H1 (cell line): ENCODE measurements at regions not wholly inside any gene's neighbourhood (a gene's known extent, or its start where the extent isn't known, plus 50 kb on each side); places are given as distances from the start of the nearest gene placed in this dataset.

Experiments used
- CTCF ChIA-PET: fragments of 300-600 bp; sonication (Branson Sonifier 250); formaldehyde crosslinking; loops from one replicate; lab custom pipeline; 2021; ENCODE audit not compliant: partially characterized antibody; lab: Charles Lee
- POLR2A ChIA-PET: fragments of 300-600 bp; sonication (Branson Sonifier 250); formaldehyde crosslinking; loops from one replicate; lab custom pipeline; 2021; ENCODE audit warnings: inconsistent platforms; ENCODE audit not compliant: partially characterized antibody; lab: Charles Lee
- DNase-seq, 2 experiments: peaks; one replicate each; pipeline versions ENCODE4 v3.0.0 to v3.0.0-alpha.2; 2010 to 2022; ENCODE audit warnings: low spot score in 2 of 2, low read depth in 1 of 2, mixed read lengths in 1 of 2
- FAIRE-seq: peaks from 2 replicates; lab custom pipeline; 2011; peaks lifted over from hg19 to GRCh38; lab: Jason Lieb, UNC
- H2AFZ ChIP-seq: 2 replicates; pipeline ENCODE4 v1.8.1; 2012; ENCODE audit warnings: low read length, inconsistent platforms
- H2AK5ac ChIP-seq: 2 replicates; pipeline ENCODE4 v1.6.1; 2013; ENCODE audit warnings: low read depth, low read length
- H2BK120ac ChIP-seq: replicated peaks from 2 replicates; pipeline ENCODE3; 2013; ENCODE audit warnings: low read depth, low read length, inconsistent platforms
- H2BK12ac ChIP-seq: 2 replicates; pipeline ENCODE4 v1.6.1; 2013; ENCODE audit warnings: low read depth, low read length
- H2BK15ac ChIP-seq: 2 replicates; pipeline ENCODE4 v1.6.1; 2013; ENCODE audit warnings: low read length
- H2BK20ac ChIP-seq: 2 replicates; pipeline ENCODE4 v1.6.1; 2013; ENCODE audit warnings: low read length
- H2BK5ac ChIP-seq: 2 replicates; pipeline ENCODE4 v1.6.1; 2013; ENCODE audit warnings: low read depth, low read length
- H3K14ac ChIP-seq: 2 replicates; pipeline ENCODE4 v1.6.1; 2013; ENCODE audit warnings: inconsistent platforms; ENCODE audit not compliant: insufficient read length
- H3K18ac ChIP-seq: 2 replicates; pipeline ENCODE4 v1.6.1; 2013; ENCODE audit warnings: low read length; ENCODE audit errors: extremely low read depth
- H3K23ac ChIP-seq: 2 replicates; pipeline ENCODE4 v1.6.1; 2013; ENCODE audit warnings: inconsistent platforms; ENCODE audit not compliant: insufficient read length
- H3K23me2 ChIP-seq: 2 replicates; pipeline ENCODE4 v1.6.1; 2013; ENCODE audit warnings: low read depth, low read length
- H3K27ac ChIP-seq: 2 replicates; pipeline ENCODE4 v1.6.1; 2011; ENCODE audit warnings: low read depth, low read length, inconsistent platforms
- H3K27me3 ChIP-seq, 4 experiments: replicated peaks in 1 of 4; 1 replicate in 1 of 4; 2 replicates in 3 of 4; pipeline versions ENCODE4 v1.6.1 to v1.8.1; 2011 to 2013; ENCODE audit warnings: low read length in 3 of 4, mild to moderate bottlenecking in 3 of 4, inconsistent platforms in 2 of 4, mixed read lengths in 2 of 4, moderate library complexity in 1 of 4; ENCODE audit not compliant: control insufficient read depth in 3 of 4, insufficient read depth in 3 of 4; ENCODE audit errors: extremely low read depth in 1 of 4
- H3K36me3 ChIP-seq, 4 experiments: 2 replicates each; pipeline versions ENCODE4 v1.6.1 to v1.8.1; 2011 to 2013; ENCODE audit warnings: mild to moderate bottlenecking in 4 of 4, low read length in 3 of 4, moderate library complexity in 2 of 4, control low read depth in 1 of 4, inconsistent platforms in 1 of 4; ENCODE audit not compliant: insufficient read depth in 4 of 4, control insufficient read depth in 2 of 4
- H3K4ac ChIP-seq: replicated peaks from 2 replicates; pipeline ENCODE3; 2013; ENCODE audit warnings: low read length, low read depth, mixed read lengths, inconsistent platforms; ENCODE audit not compliant: insufficient read length
- H3K4me1 ChIP-seq, 4 experiments: replicated peaks in 1 of 4; 1 replicate in 1 of 4; 2 replicates in 3 of 4; pipeline versions ENCODE4 v1.6.1 to v1.8.1; 2011 to 2013; ENCODE audit warnings: low read length in 3 of 4, inconsistent platforms in 2 of 4, mixed read lengths in 1 of 4; ENCODE audit not compliant: insufficient read depth in 4 of 4, control insufficient read depth in 3 of 4
- H3K4me2 ChIP-seq, 2 experiments: 2 replicates each; pipeline versions ENCODE4 v1.6.1 to v1.8.1; 2011 to 2013; ENCODE audit warnings: low read depth in 2 of 2, low read length in 2 of 2, control low read depth in 1 of 2, inconsistent platforms in 1 of 2, mild to moderate bottlenecking in 1 of 2; ENCODE audit not compliant: insufficient read depth in 1 of 2
- H3K4me3 ChIP-seq, 4 experiments: fragments of 200-600, 300-600 bp in 1 of 4; sonication (generic), shearing (Covaris generic), sonication (Bioruptor Twin) in 1 of 4; 2 replicates each; pipeline versions ENCODE4 v1.5.1 to v1.8.1; 2011 to 2016; ENCODE audit warnings: low read length in 4 of 4, low read depth in 3 of 4, control low read depth in 2 of 4, inconsistent platforms in 2 of 4, mild to moderate bottlenecking in 2 of 4, mixed read lengths in 1 of 4, moderate library complexity in 1 of 4; ENCODE audit not compliant: insufficient read depth in 2 of 4; ENCODE audit errors: extremely low read depth in 1 of 4
- H3K56ac ChIP-seq: replicated peaks from 2 replicates; pipeline ENCODE3; 2013; ENCODE audit warnings: low read depth, mild to moderate bottlenecking, mixed read lengths, low read length, inconsistent platforms; ENCODE audit not compliant: insufficient read length
- H3K79me1 ChIP-seq: 2 replicates; pipeline ENCODE4 v1.6.1; 2013; ENCODE audit warnings: low read depth, low read length, control low read depth
- H3K79me2 ChIP-seq, 2 experiments: 2 replicates each; pipeline versions ENCODE4 v1.6.1 to v1.8.1; 2012 to 2013; ENCODE audit warnings: low read length in 2 of 2, mild to moderate bottlenecking in 2 of 2, inconsistent platforms in 1 of 2; ENCODE audit not compliant: insufficient read depth in 2 of 2, control insufficient read depth in 1 of 2
- H3K9ac ChIP-seq, 4 experiments: replicated peaks in 1 of 4; 1 replicate in 1 of 4; 2 replicates in 3 of 4; pipeline versions ENCODE4 v1.6.1 to v1.8.1; 2011 to 2013; ENCODE audit warnings: low read depth in 3 of 4, low read length in 3 of 4, control low read depth in 2 of 4, mild to moderate bottlenecking in 2 of 4, moderate library complexity in 2 of 4, inconsistent platforms in 1 of 4; ENCODE audit errors: extremely low read depth in 1 of 4
- H3K9me3 ChIP-seq, 2 experiments: 2 replicates each; pipeline versions ENCODE4 v1.6.1 to v1.8.1; 2012 to 2013; ENCODE audit warnings: mild to moderate bottlenecking in 2 of 2, moderate library complexity in 2 of 2, control low read depth in 1 of 2, inconsistent platforms in 1 of 2, low read depth in 1 of 2, low read length in 1 of 2, mixed read lengths in 1 of 2; ENCODE audit not compliant: insufficient read depth in 2 of 2
- H4K20me1 ChIP-seq, 2 experiments: replicated peaks in 1 of 2; 2 replicates each; pipeline versions ENCODE3 to v1.8.1; 2011 to 2013; ENCODE audit warnings: inconsistent platforms in 2 of 2, low read length in 2 of 2, mild to moderate bottlenecking in 1 of 2; ENCODE audit not compliant: insufficient read depth in 2 of 2, control insufficient read depth in 1 of 2
- H4K5ac ChIP-seq: 2 replicates; pipeline ENCODE4 v1.6.1; 2013; ENCODE audit warnings: low read length, low read depth, mixed read lengths, inconsistent platforms; ENCODE audit not compliant: insufficient read length
- H4K8ac ChIP-seq: 2 replicates; pipeline ENCODE4 v1.8.0; 2013; ENCODE audit warnings: mild to moderate bottlenecking, moderate library complexity, low read length, inconsistent platforms; ENCODE audit not compliant: insufficient read depth; ENCODE audit errors: extremely low read depth
- H4K91ac ChIP-seq: replicated peaks from 2 replicates; pipeline ENCODE3; 2013; ENCODE audit warnings: low read length, mixed read lengths, inconsistent platforms; ENCODE audit not compliant: insufficient read length
- EGR1 ChIP-seq: IDR thresholded peaks from 2 replicates; pipeline ENCODE4 v1.6.1; 2011; ENCODE audit warnings: low read depth, low read length, borderline replicate concordance
- HDAC6 ChIP-seq: IDR thresholded peaks from one replicate; pipeline ENCODE4 v1.7.1; 2012; ENCODE audit warnings: low read depth, mild to moderate bottlenecking, inconsistent platforms, low read length, moderate library complexity
- POLR2A ChIP-seq, 2 experiments: IDR thresholded peaks; 1 replicate in 1 of 2; 2 replicates in 1 of 2; pipeline ENCODE4 v1.6.1; 2011; ENCODE audit warnings: low read depth in 2 of 2, low read length in 2 of 2, mild to moderate bottlenecking in 2 of 2; ENCODE audit errors: control extremely low read depth in 1 of 2
- SUZ12 ChIP-seq: fragments of 200-600 bp; sonication (generic); IDR thresholded peaks from 2 replicates; pipeline ENCODE4 v1.6.1; 2012; ENCODE audit warnings: mild to moderate bottlenecking, inconsistent platforms, low read length, moderate library complexity, mixed read lengths
- WGBS, 2 experiments: shearing (Covaris generic) in 1 of 2; methylation state at CpG; one replicate each; pipeline versions ENCODE4 v1.1.6 to v1.1.7; 2013 to 2015; ENCODE audit warnings: low lambda C conversion rate in 2 of 2, mixed read lengths in 2 of 2, inconsistent platforms in 1 of 2, low coverage in 1 of 2, missing lambda C conversion rate in 1 of 2; ENCODE audit not compliant: insufficient replicate concordance in 2 of 2, insufficient coverage in 1 of 2, insufficient read length in 1 of 2; ENCODE audit errors: extremely low coverage in 1 of 2, missing lambda C conversion rate in 1 of 2; 5-methylcytosine and 5-hydroxymethylcytosine counted together

GRCh38 chrX:122252454-122252853, 931.6 kb upstream of the GRIA3 start:
- H2BK15ac ChIP-seq = no peak overlapping the region
- no peak for FAIRE-seq
- no peak overlapping the region for H4K91ac ChIP-seq
- H3K9me3 ChIP-seq = no peaks in the 10 kb centered on the region
- CTCF ChIA-PET = interaction anchor here (0.6 kb wide), 1 partner anchor 15 kb away, joined by 4 read pairs; no protein-coding TSS in a partner anchor
- H2AFZ ChIP-seq = no peak overlapping the region
- no peak overlapping the region for H3K14ac ChIP-seq
- H3K79me2 ChIP-seq = no peaks in the 10 kb centered on the region
- H3K9ac ChIP-seq = no peak overlapping the region
- no peak overlapping the region for H2BK5ac ChIP-seq
- no peaks in the 10 kb centered on the region for H3K23me2 ChIP-seq
- POLR2A ChIA-PET = no interaction called here
- no peak overlapping the region for H3K56ac ChIP-seq
- no peak overlapping the region for H2BK20ac ChIP-seq
- H3K4me2 ChIP-seq = no peak overlapping the region
- H4K5ac ChIP-seq = no peak overlapping the region
- no peaks in the 10 kb centered on the region for H3K4me1 ChIP-seq
- no peak overlapping the region for H2AK5ac ChIP-seq
- no peak for DNase-seq
- H3K4me3 ChIP-seq = no peak overlapping the region
- 94% methylated on average over 5 of the region's 5 CpGs; no CpG with 5 or more reads in 1 of the 2 experiments for WGBS, 2 experiments
- no peaks in the 10 kb centered on the region for H3K79me1 ChIP-seq
- H4K8ac ChIP-seq = no peak overlapping the region
- no peak overlapping the region for H3K23ac ChIP-seq
- H2BK120ac ChIP-seq = no peak overlapping the region
- H3K18ac ChIP-seq = no peak overlapping the region
- H3K27me3 ChIP-seq = no peaks in the 10 kb centered on the region
- H3K4ac ChIP-seq = no peak overlapping the region
- no peak overlapping the region for H2BK12ac ChIP-seq
- no peaks in the 10 kb centered on the region for H3K36me3 ChIP-seq
- no peak overlapping the region for H3K27ac ChIP-seq
- TF ChIP-seq HDAC6 (no peak), EGR1 (no peak), POLR2A (IDR thresholded peaks at IDR 0.05; ENCODE audit: control extremely low read depth in 1 of 2, low read depth in 2 of 2, low read length in 2 of 2) (0 out of 3 replicates have a peak, but pooled peaks of 1 of the 2 experiments have one; percentile 13), SUZ12 (no peak)
- H4K20me1 ChIP-seq = no peaks in the 10 kb centered on the region
